ENCODE measurements at regions not wholly inside any gene's neighbourhood (a gene's known extent, or its start where the extent isn't known, plus 50 kb on each side); places are given as distances from the start of the nearest gene placed in this dataset.

GRCh38 chr2:19120181-19120580 lies 238.2 kb downstream of the OSR1 start:
- TF ChIP-seq, protein P1, sequence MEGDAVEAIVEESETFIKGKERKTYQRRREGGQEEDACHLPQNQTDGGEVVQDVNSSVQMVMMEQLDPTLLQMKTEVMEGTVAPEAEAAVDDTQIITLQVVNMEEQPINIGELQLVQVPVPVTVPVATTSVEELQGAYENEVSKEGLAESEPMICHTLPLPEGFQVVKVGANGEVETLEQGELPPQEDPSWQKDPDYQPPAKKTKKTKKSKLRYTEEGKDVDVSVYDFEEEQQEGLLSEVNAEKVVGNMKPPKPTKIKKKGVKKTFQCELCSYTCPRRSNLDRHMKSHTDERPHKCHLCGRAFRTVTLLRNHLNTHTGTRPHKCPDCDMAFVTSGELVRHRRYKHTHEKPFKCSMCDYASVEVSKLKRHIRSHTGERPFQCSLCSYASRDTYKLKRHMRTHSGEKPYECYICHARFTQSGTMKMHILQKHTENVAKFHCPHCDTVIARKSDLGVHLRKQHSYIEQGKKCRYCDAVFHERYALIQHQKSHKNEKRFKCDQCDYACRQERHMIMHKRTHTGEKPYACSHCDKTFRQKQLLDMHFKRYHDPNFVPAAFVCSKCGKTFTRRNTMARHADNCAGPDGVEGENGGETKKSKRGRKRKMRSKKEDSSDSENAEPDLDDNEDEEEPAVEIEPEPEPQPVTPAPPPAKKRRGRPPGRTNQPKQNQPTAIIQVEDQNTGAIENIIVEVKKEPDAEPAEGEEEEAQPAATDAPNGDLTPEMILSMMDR (IDR thresholded peaks at IDR 0.05; ENCODE audit: low read depth, low read length, missing input control), result no peak
- TF ChIP-seq, protein P2, sequence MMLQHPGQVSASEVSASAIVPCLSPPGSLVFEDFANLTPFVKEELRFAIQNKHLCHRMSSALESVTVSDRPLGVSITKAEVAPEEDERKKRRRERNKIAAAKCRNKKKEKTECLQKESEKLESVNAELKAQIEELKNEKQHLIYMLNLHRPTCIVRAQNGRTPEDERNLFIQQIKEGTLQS (IDR thresholded peaks at IDR 0.05), result no peak

Measured in liver (tissue), 3 donors.